IMR-90 (cell line): ENCODE measurements at regions not wholly inside any gene's neighbourhood (a gene's known extent, or its start where the extent isn't known, plus 50 kb on each side); places are given as distances from the start of the nearest gene placed in this dataset.

Source experiments
- ATAC-seq: fragments of 200-7000 bp; cut with Tn5 transposase; 2 replicates; pipeline ENCODE4 v1.9.1; 2020; ENCODE audit warnings: low read depth, mild to moderate bottlenecking, moderate library complexity
- BruUV-seq: library from RNA; stranded (reverse); fragments of 400-500 nt; replicated peaks from 2 replicates; lab custom pipeline; 2021; lab: Mats Ljungman, UMichigan
- CTCF ChIA-PET: fragments of 300-600 bp; formaldehyde crosslinking; extraction: SDS; loops from one replicate; lab custom pipeline; 2021; ENCODE audit warnings: antibody characterized with exemption; lab: Yijun Ruan, JAX
- POLR2A ChIA-PET: fragments of 300-600 bp; sonication (Branson Sonifier 250); formaldehyde crosslinking; loops from one replicate; lab custom pipeline; 2022; ENCODE audit warnings: antibody characterized with exemption; ENCODE audit not compliant: unreplicated experiment; lab: Charles Lee
- DNase-seq: peaks from one replicate; pipeline ENCODE4 v3.0.0; 2013
- H2AFZ ChIP-seq: replicated peaks from 2 replicates; pipeline ENCODE3; 2013; ENCODE audit warnings: low read length, mild to moderate bottlenecking; ENCODE audit not compliant: poor library complexity
- H2AK5ac ChIP-seq: 2 replicates; pipeline ENCODE4 v1.6.1; 2013; ENCODE audit warnings: low read depth, low read length, inconsistent platforms
- H2AK9ac ChIP-seq: replicated peaks from 2 replicates; pipeline ENCODE3; 2013; ENCODE audit warnings: mild to moderate bottlenecking, low read depth, low read length, moderate library complexity; ENCODE audit not compliant: poor library complexity
- H2BK120ac ChIP-seq: 2 replicates; pipeline ENCODE4 v1.6.1; 2013; ENCODE audit warnings: low read depth, low read length, inconsistent platforms
- H2BK15ac ChIP-seq: 3 replicates; pipeline ENCODE4 v1.6.1; 2013; ENCODE audit warnings: low read depth, low read length, inconsistent platforms
- H2BK20ac ChIP-seq: 2 replicates; pipeline ENCODE4 v1.6.1; 2013; ENCODE audit warnings: low read depth, mild to moderate bottlenecking, inconsistent platforms, low read length, moderate library complexity
- H2BK5ac ChIP-seq: 2 replicates; pipeline ENCODE4 v1.6.1; 2013; ENCODE audit warnings: mild to moderate bottlenecking, low read depth, low read length, inconsistent platforms; ENCODE audit not compliant: poor library complexity, severe bottlenecking
- H3K14ac ChIP-seq: replicated peaks from 2 replicates; pipeline ENCODE4 v1.6.1; 2013; ENCODE audit warnings: low read depth, low read length, inconsistent platforms
- H3K18ac ChIP-seq: 2 replicates; pipeline ENCODE4 v1.6.1; 2013; ENCODE audit warnings: low read depth, low read length, control low read depth
- H3K23ac ChIP-seq: 2 replicates; pipeline ENCODE4 v1.6.1; 2013; ENCODE audit warnings: low read depth, low read length, inconsistent platforms
- H3K27ac ChIP-seq: 2 replicates; pipeline ENCODE4 v1.5.1; 2013; ENCODE audit warnings: mild to moderate bottlenecking, control low read depth, low read length; ENCODE audit not compliant: insufficient read depth
- H3K27me3 ChIP-seq: 2 replicates; pipeline ENCODE4 v1.6.1; 2013; ENCODE audit warnings: low read length; ENCODE audit not compliant: control insufficient read depth, insufficient read depth
- H3K36me3 ChIP-seq: 2 replicates; pipeline ENCODE4 v1.6.1; 2013; ENCODE audit warnings: low read length, mixed read lengths; ENCODE audit not compliant: control insufficient read depth, insufficient read depth
- H3K4ac ChIP-seq: 2 replicates; pipeline ENCODE4 v1.6.1; 2013; ENCODE audit warnings: low read depth, low read length, inconsistent platforms
- H3K4me1 ChIP-seq: 2 replicates; pipeline ENCODE4 v1.6.1; 2013; ENCODE audit warnings: low read length, mixed read lengths; ENCODE audit not compliant: control insufficient read depth, insufficient read depth
- H3K4me2 ChIP-seq: 2 replicates; pipeline ENCODE4 v1.6.1; 2013; ENCODE audit warnings: low read depth, mild to moderate bottlenecking, control low read depth, low read length, moderate library complexity
- H3K4me3 ChIP-seq: 2 replicates; pipeline ENCODE4 v1.5.1; 2013; ENCODE audit warnings: low read depth, mild to moderate bottlenecking, control low read depth, low read length, moderate library complexity; ENCODE audit not compliant: insufficient read depth
- H3K56ac ChIP-seq: 2 replicates; pipeline ENCODE4 v1.6.1; 2013; ENCODE audit warnings: low read length, inconsistent platforms; ENCODE audit not compliant: insufficient read depth; ENCODE audit errors: extremely low read depth
- H3K79me1 ChIP-seq, 2 experiments: 2 replicates each; pipeline ENCODE4 v1.6.1; 2013; ENCODE audit warnings: low read length in 2 of 2, inconsistent platforms in 1 of 2, low read depth in 1 of 2
- H3K9ac ChIP-seq: 2 replicates; pipeline ENCODE4 v1.6.1; 2013; ENCODE audit warnings: low read depth, low read length, control low read depth
- H3K9me1 ChIP-seq: 2 replicates; pipeline ENCODE4 v1.6.1; 2013; ENCODE audit warnings: low read length, inconsistent platforms; ENCODE audit not compliant: insufficient read depth
- H3K9me3 ChIP-seq: 2 replicates; pipeline ENCODE4 v1.6.1; 2013; ENCODE audit warnings: low read length; ENCODE audit not compliant: control insufficient read depth, insufficient read depth
- H4K20me1 ChIP-seq: 2 replicates; pipeline ENCODE4 v1.6.1; 2013; ENCODE audit warnings: low read length, inconsistent platforms; ENCODE audit not compliant: insufficient read depth
- H4K5ac ChIP-seq: 2 replicates; pipeline ENCODE4 v1.6.1; 2013; ENCODE audit warnings: mild to moderate bottlenecking, low read depth, low read length, control low read depth
- H4K8ac ChIP-seq, 2 experiments: 2 replicates each; pipeline ENCODE4 v1.6.1; 2013; ENCODE audit warnings: low read depth in 2 of 2, low read length in 2 of 2, control low read depth in 1 of 2, inconsistent platforms in 1 of 2
- H4K91ac ChIP-seq: 2 replicates; pipeline ENCODE4 v1.6.1; 2013; ENCODE audit warnings: low read depth, low read length, inconsistent platforms; ENCODE audit not compliant: insufficient read depth
- BHLHE40 ChIP-seq: fragments of 150-350 bp; IDR thresholded peaks from 2 replicates; pipeline ENCODE4 v1.6.1; 2016; ENCODE audit warnings: mild to moderate bottlenecking, low read depth, low read length
- FOS ChIP-seq: fragments of 150-350 bp; IDR thresholded peaks from 2 replicates; pipeline ENCODE4 v1.6.1; 2016; ENCODE audit warnings: low read depth, low read length
- MXI1 ChIP-seq: IDR thresholded peaks from 2 replicates; pipeline ENCODE4 v1.6.1; 2012; ENCODE audit warnings: low read depth, mild to moderate bottlenecking, low read length, moderate library complexity, borderline replicate concordance
- NFE2L2 ChIP-seq: fragments of 150-350 bp; IDR thresholded peaks from 2 replicates; pipeline ENCODE4 v1.6.1; 2016; ENCODE audit warnings: low read depth, mild to moderate bottlenecking, low read length
- POLR2A ChIP-seq: IDR thresholded peaks from 2 replicates; pipeline ENCODE4 v1.6.1; 2012; ENCODE audit warnings: mild to moderate bottlenecking, low read depth, low read length
- RAD21 ChIP-seq: IDR thresholded peaks from 2 replicates; pipeline ENCODE4 v1.6.1; 2012; ENCODE audit warnings: low read length, improper control_type of control experiment
- SMC3 ChIP-seq: fragments of 150-350 bp; IDR thresholded peaks from 2 replicates; pipeline ENCODE4 v1.6.1; 2016; ENCODE audit warnings: low read depth, mild to moderate bottlenecking, antibody characterized with exemption, low read length, moderate library complexity
- WGBS, 2 experiments: methylation state at CpG; one replicate each; pipeline versions ENCODE4 v1.1.5 to v1.1.7; 2013; ENCODE audit warnings: missing lambda C conversion rate in 2 of 2; ENCODE audit not compliant: insufficient read length in 1 of 2; ENCODE audit errors: extremely low coverage in 2 of 2; 5-methylcytosine and 5-hydroxymethylcytosine counted together
- dilution Hi-C: fragments of 300-500 bp; cut with HindIII; formaldehyde crosslinking; loops from one replicate; pipeline ENCODE4 v1.14.3; 2018; ENCODE audit warnings: low sequenced_read_pairs; ENCODE audit not compliant: unreplicated experiment
- in situ Hi-C: fragments of 300-500 bp; cut with MboI; formaldehyde crosslinking; loops from 3 replicates; pipeline ENCODE4 v1.14.3; 2019; ENCODE audit warnings: low sequenced_read_pairs, inconsistent platforms, mixed read lengths
- intact Hi-C: fragments of 100-400 bp; cut with micrococcal nuclease; formaldehyde crosslinking; loops from 2 replicates; pipeline ENCODE4 v1.10.0; 2022

DNA sequence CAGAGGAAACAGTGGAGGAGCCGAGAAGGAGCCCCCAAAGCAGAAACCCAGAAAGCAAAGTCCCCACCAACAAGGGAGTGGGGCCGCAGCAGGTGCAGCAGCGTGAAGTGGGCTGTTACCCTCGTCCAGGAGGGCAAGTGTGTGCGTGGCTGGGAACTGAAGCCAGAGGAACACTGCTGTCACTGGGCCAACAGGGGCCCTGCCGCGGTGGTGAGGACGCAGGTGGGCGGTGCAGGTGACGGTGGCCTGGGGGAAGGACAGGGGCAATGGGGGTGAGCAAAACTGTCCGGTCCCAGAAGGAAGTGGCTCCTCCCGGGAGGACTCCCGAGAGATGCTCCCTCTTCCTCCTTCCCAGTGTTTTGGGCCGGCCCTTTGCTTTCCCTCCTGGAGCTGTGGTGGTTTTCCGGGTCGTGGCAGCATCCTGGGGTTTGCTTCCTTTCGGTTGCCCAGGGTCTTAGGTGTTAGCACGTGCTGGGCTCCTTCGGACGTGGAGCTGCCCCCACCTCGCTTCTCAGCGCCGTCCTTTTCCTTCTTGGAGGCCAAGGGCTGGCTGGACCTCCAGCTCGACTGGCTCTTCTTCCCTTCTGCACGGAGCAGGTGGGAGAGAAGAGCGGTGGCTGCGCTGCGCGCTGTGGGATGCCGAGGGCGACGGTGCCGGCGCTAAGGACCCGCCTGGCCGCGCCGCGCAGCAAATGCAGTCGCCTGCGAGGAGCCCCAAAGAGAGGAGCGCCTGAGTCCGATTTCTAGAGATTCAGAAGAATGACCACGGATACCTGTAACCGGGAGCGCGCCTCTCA, 62.7 kb upstream of the SLC2A12 start (continued):
- no peak for TF ChIP-seq RAD21

DNA sequence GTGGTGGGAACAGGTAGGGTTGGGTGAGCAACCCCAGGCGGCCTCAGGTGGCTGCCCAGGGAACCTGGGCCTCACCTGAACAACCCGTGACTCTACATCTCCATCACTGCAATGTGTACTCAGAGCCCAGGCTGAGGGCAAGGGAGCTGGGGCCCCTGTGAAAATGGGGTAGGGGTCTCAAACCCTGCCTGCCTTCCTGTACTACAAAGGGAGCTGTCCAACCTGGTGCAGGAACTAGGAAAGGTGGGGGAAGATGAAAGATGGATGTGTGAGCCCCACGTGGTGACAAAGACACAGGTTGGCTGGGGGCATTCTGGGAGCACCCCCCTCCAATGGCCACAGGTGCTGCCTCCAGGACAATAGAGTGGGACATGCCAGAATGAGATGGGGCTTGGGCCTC, 62.1 kb upstream of the SLC2A12 start:
- Histone ChIP-seq H2BK15ac (no peak overlapping the region; the same call in 2 of the 3 replicates), H2AK5ac (no peak overlapping the region), H3K27me3 (no peaks in the 10 kb centered on the region), H3K4me1 (peaks cover 4% of the 10 kb centered on the region), H3K23ac (no peak overlapping the region), H2BK120ac (no peak overlapping the region), H3K4ac (no peak overlapping the region), H3K18ac (no peak overlapping the region), H3K4me2 (no peak overlapping the region), H3K14ac (no peak overlapping the region), H2BK5ac (no peak overlapping the region), H3K56ac (no peak overlapping the region), H4K8ac (no peak overlapping the region), H3K9me1 (no peaks in the 10 kb centered on the region; the same call in 1 of the 2 replicates), H4K5ac (no peak overlapping the region), H2BK20ac (no peak overlapping the region), H2AFZ (no peak overlapping the region), H3K79me1 (no peaks in the 10 kb centered on the region), H3K9me3 (no peaks in the 10 kb centered on the region), H3K27ac (no peak overlapping the region), H3K36me3 (no peaks in the 10 kb centered on the region), H2AK9ac (no peak overlapping the region), H4K91ac (no peak overlapping the region), H3K4me3 (no peak overlapping the region), H3K9ac (no peak overlapping the region), H4K20me1 (no peaks in the 10 kb centered on the region)
- ChIA-PET CTCF (no interaction called here), POLR2A (interaction anchor here (0.7 kb wide), 1 partner anchor 1372 kb away, joined by 4 read pairs; no protein-coding TSS in a partner anchor)
- intact Hi-C loops = no loop called here
- TF ChIP-seq NFE2L2 (no peak), MXI1 (no peak), FOS (no peak), BHLHE40 (no peak), SMC3 (no peak), POLR2A (no peak)
- in situ Hi-C loops = no loop called here
- DNase-seq = no peak
- WGBS, 2 experiments = no CpG with 5 or more reads among the region's 3 CpGs
- ATAC-seq = no peak
- dilution Hi-C loops = no loop called here
- BruUV-seq = no TSS peak
